Breast epithelium (tissue), 4 donors: ENCODE measurements at regions not wholly inside any gene's neighbourhood (a gene's known extent, or its start where the extent isn't known, plus 50 kb on each side); places are given as distances from the start of the nearest gene placed in this dataset.
A peak's percentile ranks its signal among the peaks of the same experiment; 100 is the strongest.

Source experiments
- DNase-seq, 2 donors: peaks; one replicate each; pipeline ENCODE4 v3.0.0-alpha.2; 2019; ENCODE audit warnings: low spot score in 2 of 2
- H3K27ac ChIP-seq, 2 donors: fragments of 200-600 bp; sonication (generic) in 1 of 2; one replicate each; pipeline ENCODE4 v1.5.1; 2016 to 2019; ENCODE audit warnings: mild to moderate bottlenecking in 1 of 2
- H3K27me3 ChIP-seq, 2 donors: fragments of 200-600 bp; sonication (generic) in 1 of 2; one replicate each; pipeline versions ENCODE4 v1.5.1 to v1.6.0; 2017 to 2019; ENCODE audit warnings: control low read depth in 1 of 2, mild to moderate bottlenecking in 1 of 2
- H3K36me3 ChIP-seq: fragments of 200-600 bp; one replicate; pipeline ENCODE4 v1.5.1; 2019
- H3K4me1 ChIP-seq, 2 donors: fragments of 200-600 bp; sonication (generic); one replicate each; pipeline ENCODE4 v1.5.1; 2016 to 2019; ENCODE audit warnings: control low read depth in 1 of 2
- H3K4me3 ChIP-seq, 3 donors: fragments of 200-600 bp; sonication (generic); 1 replicate in 2 of 3; 2 replicates in 1 of 3; pipeline ENCODE4 v1.5.1; 2016 to 2019; ENCODE audit warnings: mild to moderate bottlenecking in 3 of 3, moderate library complexity in 2 of 3
- H3K9me3 ChIP-seq, 2 donors: fragments of 200-600 bp; sonication (generic) in 1 of 2; one replicate each; pipeline ENCODE4 v1.5.1; 2016 to 2019; ENCODE audit warnings: control low read depth in 1 of 2
- CTCF ChIP-seq, 3 donors: fragments of 450-650 bp; IDR thresholded peaks; one replicate each; pipeline ENCODE4 v1.5.1; 2016 to 2017; ENCODE audit warnings: antibody characterized with exemption in 3 of 3, mild to moderate bottlenecking in 3 of 3, moderate library complexity in 3 of 3
- POLR2A ChIP-seq: fragments of 450-650 bp; IDR thresholded peaks from one replicate; pipeline ENCODE4 v1.6.1; 2016; ENCODE audit warnings: antibody characterized with exemption, mild to moderate bottlenecking, moderate library complexity
- POLR2AphosphoS5 ChIP-seq, 3 donors: sonication (generic); formaldehyde crosslinking; IDR thresholded peaks; one replicate each; pipeline ENCODE4 v1.6.1; 2017; ENCODE audit warnings: antibody characterized with exemption in 3 of 3
- intact Hi-C: fragments of 100-400 bp; cut with DNase I; formaldehyde crosslinking; loops from one replicate; pipeline ENCODE4 v1.15.1; 2023; ENCODE audit warnings: low total_unique reads

- no peak overlapping the region for H3K27ac ChIP-seq
- H3K27me3 ChIP-seq, result no peaks in the 10 kb centered on the region
- intact Hi-C loops, result no loop called here
- peaks cover 0 to under 1% of the 10 kb centered on the region in 2 donors for H3K9me3 ChIP-seq
- DNase-seq, result no peak
- no peak overlapping the region for H3K4me3 ChIP-seq
- no peak for TF ChIP-seq CTCF (IDR thresholded peaks at IDR 0.05)
- no peak for TF ChIP-seq POLR2AphosphoS5 (IDR thresholded peaks at IDR 0.05)
- no peaks in the 10 kb centered on the region for H3K36me3 ChIP-seq
- peaks cover 0 to 5% of the 10 kb centered on the region in 2 donors for H3K4me1 ChIP-seq
Observed at GRCh38 chr9:16303506-16303905, 567.0 kb downstream of the BNC2 start.

- no peaks in the 10 kb centered on the region for H3K9me3 ChIP-seq
- peak overlapping the region in 1 of 2 donors; percentile 19 for H3K27ac ChIP-seq
- DNase-seq, result no peak
- peaks cover 0 to 5% of the 10 kb centered on the region in 2 donors for H3K4me1 ChIP-seq
- H3K27me3 ChIP-seq, result no peaks in the 10 kb centered on the region
- intact Hi-C loops, result no loop called here
- H3K36me3 ChIP-seq, result no peaks in the 10 kb centered on the region
- H3K4me3 ChIP-seq, result no peak overlapping the region
- TF ChIP-seq POLR2AphosphoS5 (IDR thresholded peaks at IDR 0.05) (no peak), POLR2A (no peak), CTCF (IDR thresholded peaks at IDR 0.05) (no peak)
Observed at GRCh38 chr9:16304301-16304700, 566.2 kb downstream of the BNC2 start.

GRCh38 chr9:16306586-16306985 lies 563.9 kb downstream of the BNC2 start:
- no peak for DNase-seq
- intact Hi-C loops, result no loop called here
- no peak for TF ChIP-seq POLR2A
- TF ChIP-seq POLR2AphosphoS5 (IDR thresholded peaks at IDR 0.05), result no peak
- TF ChIP-seq CTCF (IDR thresholded peaks at IDR 0.05), result no peak
- no peaks in the 10 kb centered on the region for H3K9me3 ChIP-seq
- no peak overlapping the region for H3K27ac ChIP-seq
- peaks cover 0 to 5% of the 10 kb centered on the region in 2 donors for H3K4me1 ChIP-seq
- no peaks in the 10 kb centered on the region for H3K36me3 ChIP-seq
- H3K4me3 ChIP-seq, result no peak overlapping the region
- H3K27me3 ChIP-seq, result no peaks in the 10 kb centered on the region

- Histone ChIP-seq H3K27me3 (no peaks in the 10 kb centered on the region), H3K36me3 (no peaks in the 10 kb centered on the region), H3K4me1 (peaks cover 0 to 5% of the 10 kb centered on the region in 2 donors), H3K9me3 (no peaks in the 10 kb centered on the region), H3K4me3 (no peak overlapping the region), H3K27ac (no peak overlapping the region)
- intact Hi-C loops, result no loop called here
- TF ChIP-seq POLR2A, result no peak
- TF ChIP-seq CTCF (IDR thresholded peaks at IDR 0.05), result no peak
- TF ChIP-seq POLR2AphosphoS5 (IDR thresholded peaks at IDR 0.05), result no peak
- DNase-seq, result no peak
Observed at GRCh38 chr9:16307626-16308195, 562.8 kb downstream of the BNC2 start.

- intact Hi-C loops, result no loop called here
- no peaks in the 10 kb centered on the region for H3K9me3 ChIP-seq
- H3K36me3 ChIP-seq, result no peaks in the 10 kb centered on the region
- H3K27ac ChIP-seq, result no peak overlapping the region
- no peaks in the 10 kb centered on the region for H3K27me3 ChIP-seq
- TF ChIP-seq POLR2A, result no peak
- TF ChIP-seq CTCF (IDR thresholded peaks at IDR 0.05), result no peak
- TF ChIP-seq POLR2AphosphoS5 (IDR thresholded peaks at IDR 0.05), result no peak
- no peak overlapping the region for H3K4me3 ChIP-seq
- DNase-seq, result no peak
- peaks cover 0 to 5% of the 10 kb centered on the region in 2 donors for H3K4me1 ChIP-seq
Observed at GRCh38 chr9:16308645-16309044, 561.8 kb downstream of the BNC2 start.
